ENCODE measurements at regions not wholly inside any gene's neighbourhood (a gene's known extent, or its start where the extent isn't known, plus 50 kb on each side); places are given as distances from the start of the nearest gene placed in this dataset.

- TF ChIP-seq PATZ1 (CRISPR knock-in tag; IDR thresholded peaks at IDR 0.05; ENCODE audit: borderline replicate concordance) (no peak), TCF4 (CRISPR knock-in tag; IDR thresholded peaks at IDR 0.05; ENCODE audit: borderline replicate concordance) (no peak)
Measured at GRCh38 chr13:34035178-34035577, 217.2 kb downstream of the RFC3 start.

Measured in SK-N-SH treated with all-trans-retinoic acid at 6 μM for 48 hours (cell line).